GM12892 (cell line): ENCODE measurements at regions not wholly inside any gene's neighbourhood (a gene's known extent, or its start where the extent isn't known, plus 50 kb on each side); places are given as distances from the start of the nearest gene placed in this dataset.

ENCODE experiments used
- POLR2A ChIP-seq: IDR thresholded peaks from 2 replicates; pipeline ENCODE4 v1.6.1; 2011; ENCODE audit warnings: low read depth, low read length, control low read depth
- POLR2AphosphoS5 ChIP-seq: IDR thresholded peaks from 2 replicates; pipeline ENCODE4 v1.6.1; 2011; ENCODE audit warnings: low read depth, low read length, control low read depth

- TF ChIP-seq POLR2AphosphoS5 (no peak), POLR2A (no peak)
Observed at GRCh38 chr9:108160706-108161355, 671.3 kb upstream of the KLF4 start.
